ENCODE measurements at regions not wholly inside any gene's neighbourhood (a gene's known extent, or its start where the extent isn't known, plus 50 kb on each side); places are given as distances from the start of the nearest gene placed in this dataset.
"Not testable (repeated sequence)": the region's sequence is repeated elsewhere in the genome, so short reads cannot be mapped to it uniquely, and the experiment has no call there.

DNA sequence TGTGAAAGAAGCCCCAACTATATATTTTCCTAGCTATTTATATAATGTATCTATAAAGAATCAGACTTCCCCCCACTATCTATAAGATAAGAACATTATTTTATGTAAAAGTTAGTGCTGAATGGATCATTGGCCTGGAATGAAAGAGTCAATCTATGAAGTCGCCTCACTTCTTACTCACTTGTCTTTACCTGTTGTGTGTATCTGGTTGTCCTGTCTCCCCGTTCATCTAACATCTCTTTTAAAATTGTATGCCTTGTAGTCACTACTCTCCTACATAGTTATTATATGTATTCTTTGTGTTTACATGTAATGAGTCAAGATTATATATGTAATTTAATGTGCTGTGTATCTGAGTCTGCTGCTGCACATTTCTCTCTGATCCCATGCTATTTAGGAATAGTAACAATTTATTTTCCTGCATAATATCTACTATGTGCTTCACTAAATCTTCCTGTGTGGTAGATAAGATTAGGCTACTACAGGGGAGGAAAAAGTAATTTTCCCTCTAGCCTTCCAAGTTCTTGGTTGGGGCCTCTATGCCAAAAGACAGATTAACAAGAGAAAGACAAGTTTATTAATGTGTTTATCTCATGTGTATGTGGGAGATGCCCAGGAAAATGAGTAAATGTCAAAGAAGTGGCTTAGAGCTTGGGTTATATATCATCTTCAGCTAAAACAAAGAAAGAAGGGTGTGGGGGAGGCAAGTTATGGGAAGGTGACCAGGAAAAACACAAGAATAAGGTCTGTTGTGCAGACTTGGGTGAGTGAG, 77.6 kb upstream of the FRMPD4 start:
- Histone ChIP-seq H3K18ac (ENCODE audit: low read length) (no peak overlapping the region), H2BK120ac (ENCODE audit: low read depth, low read length) (no peak overlapping the region), H3K56ac (ENCODE audit: low read length) (no peak overlapping the region), H3K4me2 (ENCODE audit: low read length) (no peak overlapping the region), H2BK5ac (ENCODE audit: low read length) (no peak overlapping the region), H3K79me1 (ENCODE audit: low read length) (no peaks in the 10 kb centered on the region), H3K79me2 (ENCODE audit: control insufficient read depth, insufficient read depth, low read length) (no peaks in the 10 kb centered on the region), H3K9ac (ENCODE audit: low read length) (no peak overlapping the region), H3K27ac (ENCODE audit: low read depth, low read length) (no peak overlapping the region), H4K5ac (ENCODE audit: low read length) (no peak overlapping the region), H3K4me3 (ENCODE audit: low read length) (no peak overlapping the region), H3K23ac (ENCODE audit: low read length) (no peak overlapping the region), H3K4ac (ENCODE audit: low read depth, low read length) (no peak overlapping the region), H4K8ac (ENCODE audit: low read depth, low read length) (no peak overlapping the region), H2BK15ac (replicated peaks; ENCODE audit: low read depth) (no peak overlapping the region), H3K4me1 (ENCODE audit: control insufficient read depth, low read depth, low read length) (no peaks in the 10 kb centered on the region), H3K27me3 (ENCODE audit: insufficient read depth, low read length, poor library complexity) (no peaks in the 10 kb centered on the region), H2AK5ac (ENCODE audit: low read length) (no peak overlapping the region), H3K36me3 (ENCODE audit: control insufficient read depth, insufficient read depth, low read length) (no peaks in the 10 kb centered on the region)
- no peak for DNase-seq
- no CpG with 5 or more reads among the region's 2 CpGs for WGBS (ENCODE audit: extremely low coverage, insufficient coverage, low lambda C conversion rate)

DNA sequence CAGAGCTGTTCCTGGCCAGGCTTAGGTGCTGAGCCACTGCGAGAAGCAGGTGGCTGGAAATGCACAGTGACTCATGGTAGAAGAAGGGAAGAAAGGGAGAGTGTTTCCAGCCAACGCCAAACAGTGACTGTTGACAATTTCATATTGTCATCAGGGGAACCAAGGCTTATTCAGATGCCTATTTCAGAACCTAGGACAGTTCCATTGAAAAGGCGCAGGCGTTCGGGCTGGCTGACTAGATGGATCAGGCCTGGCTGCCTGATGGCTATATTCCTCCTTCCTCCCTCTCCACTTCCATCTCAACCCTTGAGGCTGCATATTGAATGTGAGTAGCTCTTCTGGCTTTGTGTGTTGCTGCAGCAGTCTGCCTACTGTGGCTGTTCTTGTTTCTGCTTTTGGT, 73.0 kb upstream of the FRMPD4 start:
- Histone ChIP-seq H3K27ac (ENCODE audit: low read depth, low read length) (no peak overlapping the region), H3K4me1 (ENCODE audit: control insufficient read depth, low read depth, low read length) (no peaks in the 10 kb centered on the region), H3K9ac (ENCODE audit: low read length) (no peak overlapping the region), H3K79me1 (ENCODE audit: low read length) (no peaks in the 10 kb centered on the region), H2AK5ac (ENCODE audit: low read length) (no peak overlapping the region), H3K23ac (ENCODE audit: low read length) (no peak overlapping the region), H3K79me2 (ENCODE audit: control insufficient read depth, insufficient read depth, low read length) (no peaks in the 10 kb centered on the region), H3K4ac (ENCODE audit: low read depth, low read length) (no peak overlapping the region), H2BK120ac (ENCODE audit: low read depth, low read length) (no peak overlapping the region), H2BK5ac (ENCODE audit: low read length) (no peak overlapping the region), H4K5ac (ENCODE audit: low read length) (no peak overlapping the region), H3K27me3 (ENCODE audit: insufficient read depth, low read length, poor library complexity) (no peaks in the 10 kb centered on the region), H3K4me2 (ENCODE audit: low read length) (no peak overlapping the region), H2BK15ac (replicated peaks; ENCODE audit: low read depth) (no peak overlapping the region), H3K18ac (ENCODE audit: low read length) (no peak overlapping the region), H3K4me3 (ENCODE audit: low read length) (no peak overlapping the region), H3K56ac (ENCODE audit: low read length) (no peak overlapping the region), H4K8ac (ENCODE audit: low read depth, low read length) (no peak overlapping the region), H3K36me3 (ENCODE audit: control insufficient read depth, insufficient read depth, low read length) (no peaks in the 10 kb centered on the region)
- no CpG with 5 or more reads among the region's 5 CpGs for WGBS (ENCODE audit: extremely low coverage, insufficient coverage, low lambda C conversion rate)
- peak; percentile 50 for DNase-seq

- H3K9ac ChIP-seq (ENCODE audit: low read length) = no peak overlapping the region
- no peaks in the 10 kb centered on the region for H3K79me2 ChIP-seq (ENCODE audit: control insufficient read depth, insufficient read depth, low read length)
- H2BK120ac ChIP-seq (ENCODE audit: low read depth, low read length) = no peak overlapping the region
- no peak overlapping the region for H3K23ac ChIP-seq (ENCODE audit: low read length)
- H3K4me2 ChIP-seq (ENCODE audit: low read length) = no peak overlapping the region
- H3K56ac ChIP-seq (ENCODE audit: low read length) = no peak overlapping the region
- no peak overlapping the region for H2AK5ac ChIP-seq (ENCODE audit: low read length)
- no peaks in the 10 kb centered on the region for H3K27me3 ChIP-seq (ENCODE audit: insufficient read depth, low read length, poor library complexity)
- H3K18ac ChIP-seq (ENCODE audit: low read length) = no peak overlapping the region
- H3K4ac ChIP-seq (ENCODE audit: low read depth, low read length) = no peak overlapping the region
- peak; percentile 4 for DNase-seq
- no peak overlapping the region for H3K27ac ChIP-seq (ENCODE audit: low read depth, low read length)
- H3K79me1 ChIP-seq (ENCODE audit: low read length) = no peaks in the 10 kb centered on the region
- H3K4me3 ChIP-seq (ENCODE audit: low read length) = no peak overlapping the region
- H2BK15ac ChIP-seq (replicated peaks; ENCODE audit: low read depth) = no peak overlapping the region
- no peaks in the 10 kb centered on the region for H3K4me1 ChIP-seq (ENCODE audit: control insufficient read depth, low read depth, low read length)
- no CpG with 5 or more reads among the region's 5 CpGs for WGBS (ENCODE audit: extremely low coverage, insufficient coverage, low lambda C conversion rate)
- no peak overlapping the region for H4K5ac ChIP-seq (ENCODE audit: low read length)
- H4K8ac ChIP-seq (ENCODE audit: low read depth, low read length) = no peak overlapping the region
- H2BK5ac ChIP-seq (ENCODE audit: low read length) = no peak overlapping the region
- H3K36me3 ChIP-seq (ENCODE audit: control insufficient read depth, insufficient read depth, low read length) = no peaks in the 10 kb centered on the region
These were observed 62.2 kb upstream of the FRMPD4 start for GRCh38 chrX:12076046-12076445.

- peak; percentile 52 for DNase-seq
- Histone ChIP-seq H3K79me1 (ENCODE audit: low read length) (no peaks in the 10 kb centered on the region), H2AK5ac (ENCODE audit: low read length) (no peak overlapping the region), H3K23ac (ENCODE audit: low read length) (no peak overlapping the region), H3K79me2 (ENCODE audit: control insufficient read depth, insufficient read depth, low read length) (no peaks in the 10 kb centered on the region), H2BK120ac (ENCODE audit: low read depth, low read length) (no peak overlapping the region), H3K4me1 (ENCODE audit: control insufficient read depth, low read depth, low read length) (no peaks in the 10 kb centered on the region), H2BK15ac (replicated peaks; ENCODE audit: low read depth) (no peak overlapping the region), H3K36me3 (ENCODE audit: control insufficient read depth, insufficient read depth, low read length) (no peaks in the 10 kb centered on the region), H3K4ac (ENCODE audit: low read depth, low read length) (no peak overlapping the region), H4K5ac (ENCODE audit: low read length) (no peak overlapping the region), H2BK5ac (ENCODE audit: low read length) (no peak overlapping the region), H3K18ac (ENCODE audit: low read length) (no peak overlapping the region), H3K9ac (ENCODE audit: low read length) (no peak overlapping the region), H3K56ac (ENCODE audit: low read length) (no peak overlapping the region), H4K8ac (ENCODE audit: low read depth, low read length) (no peak overlapping the region), H3K4me2 (ENCODE audit: low read length) (no peak overlapping the region), H3K27me3 (ENCODE audit: insufficient read depth, low read length, poor library complexity) (no peaks in the 10 kb centered on the region), H3K27ac (ENCODE audit: low read depth, low read length) (no peak overlapping the region), H3K4me3 (ENCODE audit: low read length) (no peak overlapping the region)
- no CpG with 5 or more reads among the region's 1 CpG for WGBS (ENCODE audit: extremely low coverage, insufficient coverage, low lambda C conversion rate)
These were observed 58.0 kb upstream of the FRMPD4 start for GRCh38 chrX:12080265-12080664.

DNA sequence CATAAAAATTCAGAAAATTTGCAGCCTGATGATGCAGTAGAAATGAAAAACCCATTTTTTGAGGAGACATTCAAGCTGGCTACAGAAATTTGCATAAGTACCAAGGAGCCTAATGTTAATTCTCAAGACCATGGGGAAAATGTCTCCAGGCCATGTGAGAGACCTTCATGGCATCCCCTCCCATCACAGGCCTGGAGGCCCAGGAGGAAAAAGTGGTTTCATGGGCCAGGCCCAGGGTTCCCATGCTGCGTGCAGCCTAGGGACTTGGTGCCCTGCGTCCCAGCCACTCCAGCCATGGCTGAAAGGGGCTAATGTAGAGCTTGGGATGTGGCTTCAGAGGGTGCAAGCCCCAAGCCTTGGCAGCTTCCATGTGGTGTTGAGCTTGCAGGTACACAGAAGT, 55.3 kb upstream of the FRMPD4 start:
- no CpG with 5 or more reads among the region's 2 CpGs for WGBS (ENCODE audit: extremely low coverage, insufficient coverage, low lambda C conversion rate)
- not testable (repeated sequence) for H3K4me1 ChIP-seq (ENCODE audit: control insufficient read depth, low read depth, low read length); H3K79me1 ChIP-seq (ENCODE audit: low read length); H4K5ac ChIP-seq (ENCODE audit: low read length); H2BK15ac ChIP-seq (replicated peaks; ENCODE audit: low read depth); H2AK5ac ChIP-seq (ENCODE audit: low read length); H3K36me3 ChIP-seq (ENCODE audit: control insufficient read depth, insufficient read depth, low read length); DNase-seq; H3K27ac ChIP-seq (ENCODE audit: low read depth, low read length); H3K4me2 ChIP-seq (ENCODE audit: low read length); H3K23ac ChIP-seq (ENCODE audit: low read length); H2BK120ac ChIP-seq (ENCODE audit: low read depth, low read length); H3K56ac ChIP-seq (ENCODE audit: low read length); H3K9ac ChIP-seq (ENCODE audit: low read length); H4K8ac ChIP-seq (ENCODE audit: low read depth, low read length); H2BK5ac ChIP-seq (ENCODE audit: low read length); H3K4ac ChIP-seq (ENCODE audit: low read depth, low read length); H3K4me3 ChIP-seq (ENCODE audit: low read length); H3K79me2 ChIP-seq (ENCODE audit: control insufficient read depth, insufficient read depth, low read length); H3K18ac ChIP-seq (ENCODE audit: low read length); H3K27me3 ChIP-seq (ENCODE audit: insufficient read depth, low read length, poor library complexity)

Data from mesendoderm (in vitro differentiated cells).